Mesenteric fat pad (tissue), 1 donor: ENCODE measurements at regions not wholly inside any gene's neighbourhood (a gene's known extent, or its start where the extent isn't known, plus 50 kb on each side); places are given as distances from the start of the nearest gene placed in this dataset.

Experiments
- DNase-seq: peaks from one replicate; pipeline ENCODE4 v3.0.0-alpha.2; 2020; ENCODE audit warnings: low spot score
- donor health status: DM: yes; HTN: yes; CAD: no.

- no peak for DNase-seq
These were observed 123.3 kb upstream of the TBL1X start for GRCh38 chrX:9341291-9342201.

- DNase-seq, result peak; percentile 91
These were observed 122.3 kb upstream of the TBL1X start for GRCh38 chrX:9342561-9343051.

DNA sequence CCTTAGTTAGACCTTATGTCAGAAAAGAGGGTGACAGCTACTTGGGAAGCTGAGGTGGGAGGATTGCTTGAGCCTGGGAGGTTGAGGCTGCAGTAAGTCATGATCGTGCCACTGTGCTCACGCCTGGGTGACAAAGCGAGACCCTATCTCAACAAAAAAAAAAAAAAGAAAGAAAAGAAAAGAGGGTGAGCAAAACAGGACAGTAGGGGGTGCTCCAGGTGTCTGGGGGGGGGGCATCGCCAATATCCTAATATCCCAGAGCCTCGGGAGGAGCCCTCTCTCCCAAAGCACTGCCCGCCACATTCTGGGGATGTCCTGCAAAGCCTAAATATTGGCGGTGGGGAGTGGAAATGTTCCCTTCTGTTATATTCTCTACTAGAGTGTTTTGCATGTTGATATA lies 120.9 kb upstream of the TBL1X start:
- no peak for DNase-seq

DNA sequence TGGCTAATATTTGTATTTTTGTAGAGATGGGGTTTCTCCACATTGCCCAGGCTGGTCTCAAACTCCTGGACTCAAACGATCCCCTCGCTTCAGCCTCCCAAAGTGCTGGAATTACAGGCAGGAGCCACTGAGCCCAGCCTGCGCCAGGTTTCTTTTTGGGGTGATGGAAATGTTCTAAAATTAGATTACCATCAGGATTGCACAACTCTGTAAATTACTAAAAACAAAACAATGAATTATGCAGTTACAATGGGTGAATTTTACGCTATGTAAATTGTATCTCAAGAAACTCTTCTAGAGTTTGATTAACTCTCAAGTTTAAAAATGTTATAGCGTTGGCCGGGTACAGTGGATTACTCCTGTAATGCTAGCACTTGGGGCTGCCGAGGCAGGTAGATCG lies 118.9 kb upstream of the TBL1X start:
- no peak for DNase-seq

GRCh38 chrX:9349572-9350494 lies 115.0 kb upstream of the TBL1X start:
- DNase-seq, result no peak

DNA sequence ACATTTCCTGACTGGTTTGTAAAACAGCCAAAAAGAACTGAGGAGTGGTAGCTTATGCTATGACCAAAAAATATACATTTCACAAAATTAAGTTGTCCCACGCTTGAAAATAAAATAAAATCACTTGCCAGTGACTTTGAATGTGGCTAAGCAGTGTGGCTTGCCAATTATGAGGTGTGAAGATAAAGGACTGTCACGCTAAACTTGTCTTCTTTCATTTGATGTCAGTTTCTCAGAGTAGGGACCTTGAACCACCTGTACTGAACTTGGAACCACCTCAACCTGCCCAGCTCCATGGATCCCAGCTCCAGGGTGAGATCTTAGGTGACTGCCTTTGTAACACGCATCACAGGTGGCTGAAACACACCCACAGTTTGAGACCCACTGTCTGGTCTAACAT lies 113.7 kb upstream of the TBL1X start:
- no peak for DNase-seq

DNA sequence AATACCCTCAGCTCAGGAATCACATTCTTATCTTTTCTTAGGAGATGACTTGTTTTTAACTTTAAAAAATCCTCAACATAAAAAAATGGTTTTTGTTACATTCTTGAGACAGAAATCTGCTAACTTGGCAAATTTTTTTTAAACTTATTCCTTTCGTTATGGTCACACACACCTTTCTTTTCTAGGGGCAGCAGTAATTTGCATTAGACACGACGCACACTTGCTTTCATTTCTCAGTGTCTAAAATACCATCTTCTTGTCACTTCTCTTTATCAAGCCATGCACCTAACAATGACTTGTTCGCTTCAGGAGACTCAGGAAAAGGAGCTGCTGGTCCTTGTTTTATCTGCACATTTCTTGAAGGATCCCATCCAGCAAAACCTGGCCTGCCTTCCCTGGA lies 112.6 kb upstream of the TBL1X start:
- no peak for DNase-seq

GRCh38 chrX:9352694-9353411 lies 112.0 kb upstream of the TBL1X start:
- DNase-seq, result no peak

- no peak for DNase-seq
These were observed 109.9 kb upstream of the TBL1X start for GRCh38 chrX:9354918-9355317.

- DNase-seq, result no peak
These were observed 109.1 kb upstream of the TBL1X start for GRCh38 chrX:9355739-9356138.

DNA sequence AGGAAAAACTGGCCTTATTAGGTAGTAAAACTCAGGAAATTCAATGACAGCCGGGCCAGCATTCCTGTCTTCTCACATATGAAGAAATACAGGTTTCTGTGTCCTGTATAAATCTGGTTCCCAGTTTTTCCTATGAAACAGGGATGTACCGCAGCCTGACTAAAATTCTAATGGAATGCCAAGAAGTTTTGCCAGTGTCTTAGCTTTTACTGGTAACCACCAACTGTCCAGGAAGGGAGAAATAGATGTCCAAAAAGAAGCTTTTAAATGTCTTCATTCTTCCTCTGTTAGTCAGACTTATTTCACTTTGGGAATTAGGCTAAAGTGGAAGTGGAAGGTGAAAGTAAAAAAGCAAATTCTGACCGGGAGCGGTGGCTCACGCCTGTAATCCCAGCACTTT lies 108.0 kb upstream of the TBL1X start:
- no peak for DNase-seq

DNA sequence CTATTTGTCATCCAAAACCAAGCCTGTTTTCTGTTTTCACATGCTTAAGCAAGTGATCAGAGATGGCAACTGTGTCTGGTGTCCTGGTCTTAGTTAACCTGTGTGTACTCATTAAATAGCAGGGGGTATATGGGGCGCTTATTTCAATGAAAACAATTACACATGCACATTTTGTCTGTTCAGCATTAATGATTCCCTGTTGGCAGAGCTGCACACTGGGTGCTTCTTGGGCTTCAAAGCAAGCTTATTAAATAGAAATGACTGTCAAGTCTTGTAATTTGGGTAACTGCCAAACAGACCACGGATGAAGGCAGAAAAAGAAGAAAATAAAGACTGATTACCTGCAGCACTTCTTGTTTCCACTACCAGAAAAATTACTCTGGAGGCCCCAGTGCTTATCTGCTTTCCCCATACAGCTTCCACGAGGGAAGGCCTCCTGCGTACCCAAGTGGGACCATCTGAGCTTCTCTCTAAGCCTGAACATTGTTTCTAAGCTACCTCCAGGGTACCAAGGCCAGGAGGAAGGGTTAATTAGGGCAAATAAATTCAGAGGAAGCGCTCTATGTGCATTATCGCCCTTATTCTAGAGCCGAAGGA lies 107.2 kb upstream of the TBL1X start:
- DNase-seq, result no peak

- DNase-seq, result no peak
These were observed 102.4 kb upstream of the TBL1X start for GRCh38 chrX:9362363-9362928.

GRCh38 chrX:9367421-9367820 lies 97.4 kb upstream of the TBL1X start:
- DNase-seq, result no peak

GRCh38 chrX:9368262-9368661 lies 96.6 kb upstream of the TBL1X start:
- no peak for DNase-seq

- DNase-seq, result no peak
These were observed 95.0 kb upstream of the TBL1X start for GRCh38 chrX:9369802-9370291.

DNA sequence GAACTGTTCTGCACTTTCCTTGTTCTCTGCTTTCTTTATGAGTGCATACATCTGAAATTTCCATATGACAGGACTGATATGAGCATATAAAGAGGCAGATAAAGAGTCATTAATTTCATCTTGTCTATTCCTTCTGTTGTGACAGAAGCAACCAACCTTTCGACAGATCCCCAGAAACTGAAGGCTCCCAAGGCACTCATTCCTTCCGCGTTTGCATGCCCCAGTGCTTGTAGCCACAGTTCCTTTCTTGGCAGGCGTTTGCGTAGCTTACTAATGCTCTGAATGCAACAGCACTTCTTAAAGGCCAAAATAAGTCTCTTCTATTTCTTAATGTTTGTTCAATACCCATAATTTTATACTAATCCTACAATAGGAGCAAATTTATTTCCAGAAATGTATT lies 94.0 kb upstream of the TBL1X start:
- no peak for DNase-seq

DNA sequence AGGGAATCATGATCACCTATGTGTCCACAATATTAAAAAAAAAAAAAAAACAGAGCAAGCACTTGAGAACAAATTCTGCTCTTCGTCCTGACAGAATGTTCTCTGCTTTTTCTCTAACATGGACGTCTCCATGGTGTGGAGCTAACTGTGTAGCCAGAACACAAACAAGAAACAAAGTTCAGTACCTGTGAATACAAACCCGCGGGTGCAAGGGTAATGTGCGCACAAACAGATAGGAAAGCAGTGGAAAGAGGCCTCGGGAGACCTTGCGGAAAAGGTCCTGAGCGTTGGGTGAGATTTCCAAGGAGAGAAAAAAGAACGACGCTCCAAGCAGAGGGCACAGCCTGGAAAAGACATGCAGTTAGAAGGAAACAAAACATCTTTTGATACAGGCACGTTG lies 92.0 kb upstream of the TBL1X start:
- DNase-seq, result no peak

GRCh38 chrX:9373789-9374188 lies 91.1 kb upstream of the TBL1X start:
- DNase-seq, result no peak

GRCh38 chrX:9374555-9374954 lies 90.3 kb upstream of the TBL1X start:
- DNase-seq, result no peak

DNA sequence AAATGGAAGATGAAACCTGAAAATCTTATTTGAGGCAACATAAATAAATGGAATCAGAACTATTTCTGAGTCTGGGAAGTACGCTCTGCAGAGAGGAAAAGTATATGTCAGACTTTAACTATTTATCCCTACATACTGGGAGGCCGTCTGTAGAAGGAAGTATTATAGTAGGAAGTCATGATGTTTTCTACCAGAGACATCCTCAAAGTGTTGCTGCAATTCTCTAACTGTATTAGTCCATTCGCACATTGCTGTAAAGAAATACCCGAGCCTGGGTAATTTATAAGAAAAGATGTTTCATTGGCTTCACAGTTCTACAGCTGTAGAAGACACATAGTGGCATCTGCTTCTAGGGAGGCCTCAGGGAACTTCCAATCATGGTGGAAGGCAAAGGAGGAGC lies 88.7 kb upstream of the TBL1X start:
- DNase-seq, result no peak
